Activated T-helper 2 cell treated with anti-CD3 and anti-CD28 coated beads, Interferon-gamma antibody, Interleukin-2, Interleukin-4, amounts not matched to agents 10 μg/mL and 5 μg/mL and 100 μg/mL, durations not matched to agents 14 hours and 24 hours and 36 hours (primary cell): ENCODE measurements at regions not wholly inside any gene's neighbourhood (a gene's known extent, or its start where the extent isn't known, plus 50 kb on each side); places are given as distances from the start of the nearest gene placed in this dataset.
"Not testable (repeated sequence)": the region's sequence is repeated elsewhere in the genome, so short reads cannot be mapped to it uniquely, and the experiment has no call there.

ENCODE experiments used
- DNase-seq: peaks from one replicate; pipeline ENCODE4 v3.0.0; 2021; ENCODE audit warnings: low spot score
- H3K27ac Mint-ChIP-seq: one replicate; pipeline ENCODE4 v1.8.0; 2021; ENCODE audit warnings: mixed read lengths
- H3K27me3 Mint-ChIP-seq: one replicate; pipeline ENCODE4 v1.8.0; 2021; ENCODE audit warnings: low read depth, mixed read lengths
- H3K36me3 Mint-ChIP-seq: one replicate; pipeline ENCODE4 v1.8.0; 2021; ENCODE audit warnings: low read depth, mixed read lengths
- H3K4me1 Mint-ChIP-seq: one replicate; pipeline ENCODE4 v1.8.0; 2021; ENCODE audit warnings: low read depth, mixed read lengths
- H3K4me3 Mint-ChIP-seq: one replicate; pipeline ENCODE4 v1.8.0; 2021; ENCODE audit warnings: low read depth, mild to moderate bottlenecking, moderate library complexity, mixed read lengths
- H3K9me3 Mint-ChIP-seq: one replicate; pipeline ENCODE4 v1.8.0; 2021; ENCODE audit warnings: mixed read lengths
- intact Hi-C: fragments of 100-400 bp; cut with micrococcal nuclease; formaldehyde crosslinking; loops from one replicate; pipeline ENCODE4 v1.15.1; 2023

DNA sequence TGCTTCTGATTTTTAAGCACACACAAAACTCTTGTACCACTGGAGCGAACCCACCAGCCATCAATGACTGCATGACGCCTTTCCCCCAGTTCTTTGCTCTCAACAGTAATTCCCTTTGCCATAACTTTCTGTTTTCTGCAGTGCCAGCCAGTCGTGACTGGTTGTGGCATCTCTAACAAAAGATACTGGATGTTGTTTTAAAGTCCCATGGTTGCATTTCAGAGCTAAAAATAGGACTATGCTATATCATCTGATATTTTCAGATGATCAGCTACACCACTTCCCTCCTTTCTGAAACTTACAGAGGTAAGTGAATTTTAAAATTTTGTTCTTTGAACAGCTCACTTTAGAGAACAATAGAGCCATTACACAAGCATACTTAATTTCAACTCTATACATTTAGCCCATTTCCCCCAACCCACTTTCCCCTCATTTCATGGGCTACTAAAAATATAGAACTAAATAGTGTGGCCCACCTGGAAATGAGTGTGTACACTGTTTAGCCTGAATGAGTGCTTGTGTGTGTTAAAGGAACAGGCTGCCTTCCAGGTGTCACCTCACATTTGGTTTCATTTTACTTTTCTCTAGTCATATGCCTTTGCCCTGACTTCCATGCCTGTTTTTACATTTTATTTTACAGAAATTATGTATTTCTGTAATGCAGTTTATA is 136.9 kb upstream of the ZC3H12C start:
- no peak overlapping the region for H3K4me3 Mint-ChIP-seq
- intact Hi-C loops = no loop called here
- peak overlapping the region; percentile 64 for H3K27ac Mint-ChIP-seq
- H3K36me3 Mint-ChIP-seq = no peaks in the 10 kb centered on the region
- DNase-seq = no peak
- H3K27me3 Mint-ChIP-seq = peaks cover 11% of the 10 kb centered on the region
- H3K9me3 Mint-ChIP-seq = no peaks in the 10 kb centered on the region
- H3K4me1 Mint-ChIP-seq = peaks cover 30% of the 10 kb centered on the region

DNA sequence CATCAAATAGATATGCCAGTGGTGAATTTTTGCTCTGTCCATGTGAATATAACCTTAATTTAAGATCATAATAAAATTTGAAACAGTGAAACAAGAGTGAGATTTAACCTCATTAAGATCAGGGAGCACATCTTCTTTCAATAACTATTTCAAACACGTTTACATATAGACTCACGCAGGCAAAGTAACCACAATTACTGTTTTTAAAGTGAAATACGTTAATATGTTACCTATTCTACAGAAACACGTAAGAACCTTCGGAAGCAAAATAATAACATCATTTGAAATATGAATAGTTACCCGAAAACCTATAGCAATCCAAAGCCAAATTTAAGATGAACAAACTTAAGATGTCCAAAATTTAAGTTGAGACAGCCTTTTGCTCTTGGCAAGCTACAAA is 136.2 kb upstream of the ZC3H12C start:
- peaks cover 13% of the 10 kb centered on the region for H3K27me3 Mint-ChIP-seq
- no peaks in the 10 kb centered on the region for H3K36me3 Mint-ChIP-seq
- DNase-seq = no peak
- peaks cover 30% of the 10 kb centered on the region for H3K4me1 Mint-ChIP-seq
- intact Hi-C loops = no loop called here
- H3K9me3 Mint-ChIP-seq = no peaks in the 10 kb centered on the region
- no peak overlapping the region for H3K27ac Mint-ChIP-seq
- H3K4me3 Mint-ChIP-seq = no peak overlapping the region

DNA sequence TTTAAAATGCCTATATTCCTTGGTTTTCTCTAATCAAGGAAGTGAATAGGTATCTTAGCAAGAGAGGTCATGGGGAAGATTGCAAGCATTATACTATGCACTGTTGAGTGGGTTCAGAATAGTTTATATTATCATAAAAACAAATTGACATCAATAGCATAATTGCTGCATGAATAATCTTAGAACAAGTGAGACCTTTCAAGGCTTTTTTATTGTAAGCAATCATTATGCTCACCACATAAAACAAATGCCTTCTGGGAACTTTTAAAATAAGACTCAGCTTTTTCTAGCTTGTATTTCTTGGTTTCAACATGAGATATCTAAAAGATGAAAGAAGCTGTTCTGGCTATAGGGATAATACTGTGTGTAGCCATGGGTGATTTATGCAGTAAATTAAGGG is 135.6 kb upstream of the ZC3H12C start:
- H3K4me3 Mint-ChIP-seq = no peak overlapping the region
- intact Hi-C loops = no loop called here

DNA sequence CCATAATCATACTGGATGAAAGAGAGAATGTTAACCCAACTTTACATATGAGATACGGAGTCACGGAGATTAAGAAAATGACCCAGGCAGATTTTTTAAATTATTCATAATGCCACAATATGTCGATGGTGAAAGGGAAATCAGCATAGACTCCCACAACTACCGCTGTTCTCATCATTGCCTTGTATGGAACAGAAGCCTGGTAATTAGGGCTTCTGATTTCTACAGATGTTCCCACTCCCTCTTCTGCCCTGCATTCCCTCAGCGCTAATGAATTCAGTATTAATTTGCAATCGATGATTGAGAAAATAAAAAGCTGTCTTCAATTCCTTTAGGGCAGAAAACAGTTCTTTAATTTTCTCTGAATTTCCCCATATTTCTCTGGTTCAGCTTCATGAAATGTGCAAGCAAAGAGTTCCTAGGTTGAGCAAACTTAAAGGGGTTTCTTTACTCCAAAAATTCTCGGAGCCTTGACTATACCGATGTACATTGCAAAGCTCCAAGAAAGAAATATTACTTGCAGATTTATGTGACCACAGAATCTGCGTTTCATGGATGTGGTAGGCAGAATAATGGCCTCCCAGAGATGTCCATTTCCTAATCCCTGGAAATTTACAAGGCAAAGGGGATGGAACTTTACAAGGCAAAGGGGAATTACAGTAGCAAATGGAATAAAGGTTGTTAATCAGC is 134.9 kb upstream of the ZC3H12C start:
- no peaks in the 10 kb centered on the region for H3K9me3 Mint-ChIP-seq
- no peaks in the 10 kb centered on the region for H3K36me3 Mint-ChIP-seq
- H3K27ac Mint-ChIP-seq = no peak overlapping the region
- peaks cover 8% of the 10 kb centered on the region for H3K27me3 Mint-ChIP-seq
- H3K4me3 Mint-ChIP-seq = no peak overlapping the region
- H3K4me1 Mint-ChIP-seq = peaks cover 23% of the 10 kb centered on the region
- DNase-seq = no peak
- intact Hi-C loops = no loop called here

More for the DNA sequence above, 135.6 kb upstream of the ZC3H12C start:
- Mint-ChIP-seq H3K27ac (no peak overlapping the region), H3K4me1 (peaks cover 25% of the 10 kb centered on the region), H3K9me3 (no peaks in the 10 kb centered on the region), H3K27me3 (peaks cover 9% of the 10 kb centered on the region), H3K36me3 (no peaks in the 10 kb centered on the region)
- DNase-seq = no peak

DNA sequence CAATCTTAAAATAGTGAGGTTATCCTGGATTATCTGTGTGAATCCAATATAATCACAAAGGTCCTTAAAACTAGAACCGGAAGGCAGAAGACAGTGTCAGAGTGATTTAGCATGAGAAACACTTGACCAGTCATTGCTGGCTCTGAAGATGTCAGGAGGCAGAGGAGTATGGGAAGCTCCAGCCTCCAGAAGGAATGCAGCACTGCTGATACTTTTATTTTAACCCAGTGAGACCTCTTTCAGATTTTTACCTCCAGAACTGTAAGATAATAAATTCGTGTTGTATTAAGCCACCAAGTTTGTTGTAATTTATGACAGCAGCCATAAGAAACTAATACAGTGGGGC is 134.4 kb upstream of the ZC3H12C start:
- Mint-ChIP-seq H3K36me3 (no peaks in the 10 kb centered on the region), H3K27ac (no peak overlapping the region)
- intact Hi-C loops = no loop called here

DNA sequence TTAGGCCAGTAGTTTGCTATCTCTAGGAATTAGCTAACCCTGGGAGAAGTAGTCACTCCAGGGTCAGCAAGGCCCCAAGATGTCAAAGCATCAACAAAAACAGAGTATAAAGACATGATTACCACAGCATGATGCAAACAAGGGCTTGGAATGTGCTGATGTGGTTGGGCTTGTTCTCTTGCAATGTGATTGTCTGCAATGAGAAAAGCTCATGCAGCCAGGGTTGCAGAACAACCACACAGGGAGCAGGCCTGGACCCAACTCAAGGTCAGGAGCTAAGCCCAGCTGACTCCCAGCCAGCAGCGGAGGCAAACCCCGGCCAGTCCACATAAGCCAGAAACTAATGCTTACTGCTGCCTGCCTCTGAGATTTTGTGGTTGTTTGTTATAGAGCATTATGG is 132.4 kb upstream of the ZC3H12C start:
- Mint-ChIP-seq H3K4me1 (peaks cover 20% of the 10 kb centered on the region), H3K4me3 (no peak overlapping the region), H3K27me3 (peaks cover 6% of the 10 kb centered on the region), H3K9me3 (no peaks in the 10 kb centered on the region), H3K27ac (no peak overlapping the region), H3K36me3 (no peaks in the 10 kb centered on the region)
- intact Hi-C loops = no loop called here
- no peak for DNase-seq

More for the DNA sequence above, 134.4 kb upstream of the ZC3H12C start:
- Mint-ChIP-seq H3K9me3 (no peaks in the 10 kb centered on the region), H3K4me3 (no peak overlapping the region), H3K27me3 (peaks cover 6% of the 10 kb centered on the region), H3K4me1 (peaks cover 22% of the 10 kb centered on the region)
- no peak for DNase-seq

DNA sequence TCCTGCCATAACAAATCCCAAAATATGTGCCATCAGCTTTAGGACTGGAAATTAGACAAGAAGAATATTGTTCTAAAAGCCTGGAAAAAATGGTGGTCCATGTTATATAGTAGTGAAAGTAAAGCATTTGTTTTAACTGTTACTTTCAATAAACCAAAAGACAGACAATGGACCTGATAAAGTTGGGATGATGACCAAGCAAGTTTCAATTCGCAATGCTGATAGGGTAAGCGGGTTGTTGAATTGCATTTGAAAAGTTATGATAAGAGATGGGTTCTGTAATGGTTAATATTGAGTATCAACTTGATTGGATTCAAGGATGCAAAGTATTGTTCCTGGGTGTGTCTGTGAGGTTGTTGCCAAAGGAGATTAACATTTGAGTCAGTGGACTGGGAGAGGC is 131.9 kb upstream of the ZC3H12C start:
- Mint-ChIP-seq H3K27me3 (peaks cover 6% of the 10 kb centered on the region), H3K4me1 (peaks cover 20% of the 10 kb centered on the region), H3K4me3 (no peak overlapping the region), H3K9me3 (no peaks in the 10 kb centered on the region), H3K27ac (no peak overlapping the region), H3K36me3 (no peaks in the 10 kb centered on the region)
- DNase-seq = no peak
- intact Hi-C loops = no loop called here

DNA sequence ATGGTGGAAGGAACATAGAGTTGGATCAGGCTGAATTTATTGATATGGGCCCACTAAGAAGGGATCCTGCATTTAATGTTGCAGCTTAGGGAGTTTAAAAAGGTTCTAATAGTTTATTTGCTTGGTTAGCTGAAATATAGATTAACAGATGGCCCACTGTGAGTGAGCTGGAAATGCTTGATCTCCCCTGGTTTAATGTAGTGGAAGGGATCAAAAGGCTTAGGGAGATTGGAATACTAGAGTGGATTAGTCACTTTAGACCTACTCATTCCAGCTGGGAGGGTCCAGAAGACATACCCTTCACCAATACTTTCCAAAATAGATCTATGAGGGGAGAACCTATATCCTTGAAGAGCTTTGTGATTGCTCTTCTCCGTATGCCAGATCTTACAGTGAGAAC is 130.1 kb upstream of the ZC3H12C start:
- Mint-ChIP-seq H3K4me3 (no peak overlapping the region), H3K27ac (no peak overlapping the region), H3K36me3 (peaks cover 3% of the 10 kb centered on the region), H3K27me3 (peaks cover 6% of the 10 kb centered on the region), H3K4me1 (peaks cover 19% of the 10 kb centered on the region), H3K9me3 (peaks cover 3% of the 10 kb centered on the region)
- DNase-seq = no peak
- intact Hi-C loops = no loop called here

DNA sequence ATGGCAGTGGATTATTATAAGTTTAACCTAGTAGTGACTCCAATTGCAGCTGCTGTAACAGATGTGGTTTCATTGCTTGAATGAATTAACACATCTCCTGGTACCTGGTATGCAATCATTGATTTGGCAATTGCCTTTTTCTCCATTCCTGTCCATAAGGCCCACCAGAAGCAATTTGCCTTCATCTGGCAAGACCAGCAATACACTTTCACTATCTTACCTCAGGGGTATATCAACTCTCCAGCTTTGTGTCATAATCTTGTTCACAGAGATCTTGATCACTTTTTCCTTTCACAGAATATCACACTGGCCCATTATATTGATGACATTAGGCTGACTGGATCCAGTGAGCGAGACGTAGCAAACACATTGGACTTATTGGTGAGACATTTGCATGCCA is 128.7 kb upstream of the ZC3H12C start:
- DNase-seq = no peak
- H3K36me3 Mint-ChIP-seq = peaks cover 3% of the 10 kb centered on the region

DNA sequence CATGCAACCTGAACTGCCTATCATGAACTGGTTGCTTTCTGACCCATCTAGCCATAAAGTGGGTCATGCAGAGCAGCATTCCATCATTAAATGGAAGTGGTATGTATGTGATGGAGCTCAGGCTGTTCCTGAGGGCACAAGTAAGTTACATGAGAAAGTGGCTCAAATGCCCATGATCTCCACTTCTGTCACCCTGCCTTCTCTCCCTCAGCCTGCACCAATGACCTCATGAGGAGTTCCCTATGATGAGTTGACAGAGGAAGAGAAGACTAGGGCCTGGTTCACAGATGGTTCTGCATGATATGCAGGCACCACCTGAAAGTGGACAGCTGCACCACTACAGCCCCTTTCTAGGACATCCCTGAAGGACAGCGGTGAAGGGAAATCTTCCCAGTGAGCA is 127.7 kb upstream of the ZC3H12C start:
- H3K9me3 Mint-ChIP-seq = not testable (repeated sequence)

More for the DNA sequence above, 128.7 kb upstream of the ZC3H12C start:
- H3K27ac Mint-ChIP-seq = no peak overlapping the region
- H3K4me3 Mint-ChIP-seq = no peak overlapping the region
- H3K27me3 Mint-ChIP-seq = peaks cover 4% of the 10 kb centered on the region
- peaks cover 27% of the 10 kb centered on the region for H3K4me1 Mint-ChIP-seq
- peaks cover 9% of the 10 kb centered on the region for H3K9me3 Mint-ChIP-seq
- intact Hi-C loops = no loop called here

DNA sequence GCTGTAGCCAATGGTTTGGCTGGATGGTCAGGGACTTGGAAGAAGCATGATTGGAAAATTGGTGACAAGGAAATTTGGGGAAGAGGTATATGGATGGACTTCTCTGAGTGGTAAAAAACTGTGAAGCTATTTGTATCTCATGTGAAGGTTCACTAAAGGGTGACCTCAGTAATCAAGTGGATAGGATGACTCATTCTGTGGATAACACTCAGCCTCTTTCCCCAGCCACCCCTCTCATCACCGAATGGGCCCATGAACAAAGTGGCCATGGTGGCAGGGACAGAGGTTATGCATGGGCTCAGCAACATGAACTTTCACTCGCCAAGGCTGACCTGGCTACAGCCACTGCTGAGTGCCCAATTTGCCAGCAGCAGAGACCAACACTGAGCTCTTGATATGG is 127.3 kb upstream of the ZC3H12C start:
- H3K4me3 Mint-ChIP-seq, H3K36me3 Mint-ChIP-seq, H3K27me3 Mint-ChIP-seq, intact Hi-C loops, H3K9me3 Mint-ChIP-seq, DNase-seq: not testable (repeated sequence)
- peaks cover 36% of the 10 kb centered on the region for H3K4me1 Mint-ChIP-seq
- H3K27ac Mint-ChIP-seq = peak overlapping the region; percentile 4

More for the DNA sequence above, 127.7 kb upstream of the ZC3H12C start:
- H3K27ac Mint-ChIP-seq = peak overlapping the region; percentile 4
- H3K4me1 Mint-ChIP-seq = peaks cover 31% of the 10 kb centered on the region
- H3K36me3 Mint-ChIP-seq, DNase-seq, intact Hi-C loops, H3K27me3 Mint-ChIP-seq, H3K4me3 Mint-ChIP-seq: not testable (repeated sequence)

DNA sequence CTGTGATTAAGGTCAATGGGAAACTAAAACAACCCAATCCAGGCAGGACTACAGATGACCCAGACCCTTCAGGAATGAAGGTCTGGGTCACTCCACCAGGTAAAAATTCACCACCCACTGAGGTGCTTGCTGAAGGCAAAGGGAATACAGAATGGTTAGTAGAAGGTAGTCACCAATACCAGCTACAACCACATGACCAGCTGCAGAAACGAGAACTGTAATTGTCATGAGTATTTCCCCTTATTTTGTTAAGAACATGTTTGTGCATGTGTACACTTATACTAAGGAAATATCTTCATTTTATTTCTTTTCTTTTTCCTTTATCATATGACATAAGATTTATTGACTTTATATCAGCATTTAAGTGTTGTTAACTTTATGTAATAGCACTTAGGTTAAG is 126.1 kb upstream of the ZC3H12C start:
- H3K9me3 Mint-ChIP-seq, intact Hi-C loops: not testable (repeated sequence)
- H3K4me1 Mint-ChIP-seq = peaks cover 46% of the 10 kb centered on the region

DNA sequence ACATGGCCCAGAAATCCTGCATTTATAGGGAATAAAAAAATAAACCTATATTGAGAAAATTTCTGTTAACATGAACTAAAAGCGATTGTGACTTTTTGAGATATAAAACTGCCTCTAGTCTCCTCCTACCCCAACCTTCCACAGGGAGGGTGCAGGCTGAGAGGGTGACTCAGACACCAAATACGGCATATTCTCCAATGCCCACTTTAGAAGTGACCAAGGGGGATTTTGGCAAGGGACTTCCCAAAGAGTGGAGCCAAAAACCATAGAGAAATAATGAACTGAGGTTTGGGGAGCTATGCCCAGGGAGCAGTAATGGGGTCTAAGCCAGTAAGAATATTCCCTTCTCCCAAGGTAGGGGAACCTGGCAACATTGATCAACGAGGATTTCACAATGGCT is 124.9 kb upstream of the ZC3H12C start:
- intact Hi-C loops = no loop called here
- Mint-ChIP-seq H3K27ac (no peak overlapping the region), H3K4me1 (peaks cover 58% of the 10 kb centered on the region), H3K9me3 (peaks cover 9% of the 10 kb centered on the region), H3K27me3 (no peaks in the 10 kb centered on the region), H3K36me3 (peaks cover 11% of the 10 kb centered on the region), H3K4me3 (no peak overlapping the region)
- DNase-seq = no peak

More for the DNA sequence above, 126.1 kb upstream of the ZC3H12C start:
- not testable (repeated sequence) for H3K27ac Mint-ChIP-seq, H3K4me3 Mint-ChIP-seq, H3K27me3 Mint-ChIP-seq, DNase-seq, H3K36me3 Mint-ChIP-seq
